H1 (cell line): ENCODE measurements at regions not wholly inside any gene's neighbourhood (a gene's known extent, or its start where the extent isn't known, plus 50 kb on each side); places are given as distances from the start of the nearest gene placed in this dataset.

Experiments used
- CTCF ChIA-PET: fragments of 300-600 bp; sonication (Branson Sonifier 250); formaldehyde crosslinking; loops from one replicate; lab custom pipeline; 2021; ENCODE audit not compliant: partially characterized antibody; lab: Charles Lee
- POLR2A ChIA-PET: fragments of 300-600 bp; sonication (Branson Sonifier 250); formaldehyde crosslinking; loops from one replicate; lab custom pipeline; 2021; ENCODE audit warnings: inconsistent platforms; ENCODE audit not compliant: partially characterized antibody; lab: Charles Lee
- DNase-seq, 2 experiments: peaks; one replicate each; pipeline versions ENCODE4 v3.0.0 to v3.0.0-alpha.2; 2010 to 2022; ENCODE audit warnings: low spot score in 2 of 2, low read depth in 1 of 2, mixed read lengths in 1 of 2
- FAIRE-seq: peaks from 2 replicates; lab custom pipeline; 2011; peaks lifted over from hg19 to GRCh38; lab: Jason Lieb, UNC
- H2AFZ ChIP-seq: 2 replicates; pipeline ENCODE4 v1.8.1; 2012; ENCODE audit warnings: low read length, inconsistent platforms
- H2AK5ac ChIP-seq: 2 replicates; pipeline ENCODE4 v1.6.1; 2013; ENCODE audit warnings: low read depth, low read length
- H2BK120ac ChIP-seq: replicated peaks from 2 replicates; pipeline ENCODE3; 2013; ENCODE audit warnings: low read depth, low read length, inconsistent platforms
- H2BK12ac ChIP-seq: 2 replicates; pipeline ENCODE4 v1.6.1; 2013; ENCODE audit warnings: low read depth, low read length
- H2BK15ac ChIP-seq: 2 replicates; pipeline ENCODE4 v1.6.1; 2013; ENCODE audit warnings: low read length
- H2BK20ac ChIP-seq: 2 replicates; pipeline ENCODE4 v1.6.1; 2013; ENCODE audit warnings: low read length
- H2BK5ac ChIP-seq: 2 replicates; pipeline ENCODE4 v1.6.1; 2013; ENCODE audit warnings: low read depth, low read length
- H3K14ac ChIP-seq: 2 replicates; pipeline ENCODE4 v1.6.1; 2013; ENCODE audit warnings: inconsistent platforms; ENCODE audit not compliant: insufficient read length
- H3K18ac ChIP-seq: 2 replicates; pipeline ENCODE4 v1.6.1; 2013; ENCODE audit warnings: low read length; ENCODE audit errors: extremely low read depth
- H3K23ac ChIP-seq: 2 replicates; pipeline ENCODE4 v1.6.1; 2013; ENCODE audit warnings: inconsistent platforms; ENCODE audit not compliant: insufficient read length
- H3K23me2 ChIP-seq: 2 replicates; pipeline ENCODE4 v1.6.1; 2013; ENCODE audit warnings: low read depth, low read length
- H3K27ac ChIP-seq: 2 replicates; pipeline ENCODE4 v1.6.1; 2011; ENCODE audit warnings: low read depth, low read length, inconsistent platforms
- H3K27me3 ChIP-seq, 4 experiments: replicated peaks in 1 of 4; 1 replicate in 1 of 4; 2 replicates in 3 of 4; pipeline versions ENCODE4 v1.6.1 to v1.8.1; 2011 to 2013; ENCODE audit warnings: low read length in 3 of 4, mild to moderate bottlenecking in 3 of 4, inconsistent platforms in 2 of 4, mixed read lengths in 2 of 4, moderate library complexity in 1 of 4; ENCODE audit not compliant: control insufficient read depth in 3 of 4, insufficient read depth in 3 of 4; ENCODE audit errors: extremely low read depth in 1 of 4
- H3K36me3 ChIP-seq, 4 experiments: 2 replicates each; pipeline versions ENCODE4 v1.6.1 to v1.8.1; 2011 to 2013; ENCODE audit warnings: mild to moderate bottlenecking in 4 of 4, low read length in 3 of 4, moderate library complexity in 2 of 4, control low read depth in 1 of 4, inconsistent platforms in 1 of 4; ENCODE audit not compliant: insufficient read depth in 4 of 4, control insufficient read depth in 2 of 4
- H3K4ac ChIP-seq: replicated peaks from 2 replicates; pipeline ENCODE3; 2013; ENCODE audit warnings: low read length, low read depth, mixed read lengths, inconsistent platforms; ENCODE audit not compliant: insufficient read length
- H3K4me1 ChIP-seq, 4 experiments: replicated peaks in 1 of 4; 1 replicate in 1 of 4; 2 replicates in 3 of 4; pipeline versions ENCODE4 v1.6.1 to v1.8.1; 2011 to 2013; ENCODE audit warnings: low read length in 3 of 4, inconsistent platforms in 2 of 4, mixed read lengths in 1 of 4; ENCODE audit not compliant: insufficient read depth in 4 of 4, control insufficient read depth in 3 of 4
- H3K4me2 ChIP-seq, 2 experiments: 2 replicates each; pipeline versions ENCODE4 v1.6.1 to v1.8.1; 2011 to 2013; ENCODE audit warnings: low read depth in 2 of 2, low read length in 2 of 2, control low read depth in 1 of 2, inconsistent platforms in 1 of 2, mild to moderate bottlenecking in 1 of 2; ENCODE audit not compliant: insufficient read depth in 1 of 2
- H3K4me3 ChIP-seq, 4 experiments: fragments of 200-600, 300-600 bp in 1 of 4; sonication (generic), shearing (Covaris generic), sonication (Bioruptor Twin) in 1 of 4; 2 replicates each; pipeline versions ENCODE4 v1.5.1 to v1.8.1; 2011 to 2016; ENCODE audit warnings: low read length in 4 of 4, low read depth in 3 of 4, control low read depth in 2 of 4, inconsistent platforms in 2 of 4, mild to moderate bottlenecking in 2 of 4, mixed read lengths in 1 of 4, moderate library complexity in 1 of 4; ENCODE audit not compliant: insufficient read depth in 2 of 4; ENCODE audit errors: extremely low read depth in 1 of 4
- H3K56ac ChIP-seq: replicated peaks from 2 replicates; pipeline ENCODE3; 2013; ENCODE audit warnings: low read depth, mild to moderate bottlenecking, mixed read lengths, low read length, inconsistent platforms; ENCODE audit not compliant: insufficient read length
- H3K79me1 ChIP-seq: 2 replicates; pipeline ENCODE4 v1.6.1; 2013; ENCODE audit warnings: low read depth, low read length, control low read depth
- H3K79me2 ChIP-seq, 2 experiments: 2 replicates each; pipeline versions ENCODE4 v1.6.1 to v1.8.1; 2012 to 2013; ENCODE audit warnings: low read length in 2 of 2, mild to moderate bottlenecking in 2 of 2, inconsistent platforms in 1 of 2; ENCODE audit not compliant: insufficient read depth in 2 of 2, control insufficient read depth in 1 of 2
- H3K9ac ChIP-seq, 4 experiments: replicated peaks in 1 of 4; 1 replicate in 1 of 4; 2 replicates in 3 of 4; pipeline versions ENCODE4 v1.6.1 to v1.8.1; 2011 to 2013; ENCODE audit warnings: low read depth in 3 of 4, low read length in 3 of 4, control low read depth in 2 of 4, mild to moderate bottlenecking in 2 of 4, moderate library complexity in 2 of 4, inconsistent platforms in 1 of 4; ENCODE audit errors: extremely low read depth in 1 of 4
- H3K9me3 ChIP-seq, 2 experiments: 2 replicates each; pipeline versions ENCODE4 v1.6.1 to v1.8.1; 2012 to 2013; ENCODE audit warnings: mild to moderate bottlenecking in 2 of 2, moderate library complexity in 2 of 2, control low read depth in 1 of 2, inconsistent platforms in 1 of 2, low read depth in 1 of 2, low read length in 1 of 2, mixed read lengths in 1 of 2; ENCODE audit not compliant: insufficient read depth in 2 of 2
- H4K20me1 ChIP-seq, 2 experiments: replicated peaks in 1 of 2; 2 replicates each; pipeline versions ENCODE3 to v1.8.1; 2011 to 2013; ENCODE audit warnings: inconsistent platforms in 2 of 2, low read length in 2 of 2, mild to moderate bottlenecking in 1 of 2; ENCODE audit not compliant: insufficient read depth in 2 of 2, control insufficient read depth in 1 of 2
- H4K5ac ChIP-seq: 2 replicates; pipeline ENCODE4 v1.6.1; 2013; ENCODE audit warnings: low read length, low read depth, mixed read lengths, inconsistent platforms; ENCODE audit not compliant: insufficient read length
- H4K8ac ChIP-seq: 2 replicates; pipeline ENCODE4 v1.8.0; 2013; ENCODE audit warnings: mild to moderate bottlenecking, moderate library complexity, low read length, inconsistent platforms; ENCODE audit not compliant: insufficient read depth; ENCODE audit errors: extremely low read depth
- H4K91ac ChIP-seq: replicated peaks from 2 replicates; pipeline ENCODE3; 2013; ENCODE audit warnings: low read length, mixed read lengths, inconsistent platforms; ENCODE audit not compliant: insufficient read length
- KDM4A ChIP-seq: IDR thresholded peaks from one replicate; pipeline ENCODE4 v1.7.1; 2012; ENCODE audit warnings: low read depth, mild to moderate bottlenecking, moderate library complexity, low read length, inconsistent platforms; ENCODE audit not compliant: severe bottlenecking
- NANOG ChIP-seq: IDR thresholded peaks from 2 replicates; pipeline ENCODE4 v1.6.1; 2011; ENCODE audit warnings: low read length, low read depth, mild to moderate bottlenecking, inconsistent platforms; ENCODE audit not compliant: insufficient read depth, poor library complexity, severe bottlenecking
- PHF8 ChIP-seq: fragments of 200-600 bp; sonication (generic); conservative IDR thresholded peaks from 2 replicates; pipeline ENCODE4 v1.7.1; 2012; ENCODE audit warnings: low read depth, mild to moderate bottlenecking, inconsistent platforms, low read length, moderate library complexity
- SUZ12 ChIP-seq: fragments of 200-600 bp; sonication (generic); IDR thresholded peaks from 2 replicates; pipeline ENCODE4 v1.6.1; 2012; ENCODE audit warnings: mild to moderate bottlenecking, inconsistent platforms, low read length, moderate library complexity, mixed read lengths
- TCF12 ChIP-seq: IDR thresholded peaks from 2 replicates; pipeline ENCODE4 v1.6.1; 2011; ENCODE audit warnings: low read depth, mild to moderate bottlenecking, low read length
- YY1 ChIP-seq: IDR thresholded peaks from 2 replicates; pipeline ENCODE4 v1.6.1; 2011; ENCODE audit warnings: low read depth, mild to moderate bottlenecking, low read length
- WGBS, 2 experiments: shearing (Covaris generic) in 1 of 2; methylation state at CpG; one replicate each; pipeline versions ENCODE4 v1.1.6 to v1.1.7; 2013 to 2015; ENCODE audit warnings: low lambda C conversion rate in 2 of 2, mixed read lengths in 2 of 2, inconsistent platforms in 1 of 2, low coverage in 1 of 2, missing lambda C conversion rate in 1 of 2; ENCODE audit not compliant: insufficient replicate concordance in 2 of 2, insufficient coverage in 1 of 2, insufficient read length in 1 of 2; ENCODE audit errors: extremely low coverage in 1 of 2, missing lambda C conversion rate in 1 of 2; 5-methylcytosine and 5-hydroxymethylcytosine counted together

DNA sequence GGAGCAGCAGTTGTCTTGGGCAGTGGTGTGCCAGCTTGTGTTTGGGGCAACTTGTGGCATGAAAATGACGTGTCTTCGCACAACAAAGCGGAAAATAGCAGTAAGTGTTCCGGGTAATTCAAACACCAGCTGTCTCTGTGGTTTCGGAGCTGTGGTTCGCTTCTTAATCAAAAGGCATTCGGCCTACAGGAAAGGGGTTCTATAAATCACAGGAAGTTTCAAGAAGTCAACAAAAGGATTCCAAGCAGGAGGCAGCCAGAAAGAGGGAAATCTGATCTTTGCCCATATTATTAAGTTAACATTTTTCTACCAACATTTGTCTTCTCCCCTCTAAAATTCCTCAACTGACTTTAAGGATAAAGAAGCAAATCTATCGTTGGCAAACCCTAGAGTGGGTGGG lies 353.4 kb downstream of the FGFR2 start:
- CTCF ChIA-PET = interaction anchor here (0.9 to 2.4 kb wide), 2 partner anchors 10 to 344 kb away, joined by 3 to 5 read pairs; no protein-coding TSS in a partner anchor
- H3K4me2 ChIP-seq = no peak overlapping the region

More for the DNA sequence above, 353.4 kb downstream of the FGFR2 start:
- no peak for FAIRE-seq
- Histone ChIP-seq H2BK15ac (no peak overlapping the region), H3K14ac (no peak overlapping the region), H3K4me1 (no peaks in the 10 kb centered on the region), H2BK12ac (no peak overlapping the region), H3K23me2 (no peaks in the 10 kb centered on the region), H2BK5ac (no peak overlapping the region), H4K20me1 (no peaks in the 10 kb centered on the region), H3K4me3 (no peak overlapping the region), H3K36me3 (no peaks in the 10 kb centered on the region), H4K91ac (no peak overlapping the region), H2BK120ac (no peak overlapping the region), H4K8ac (no peak overlapping the region), H3K27ac (no peak overlapping the region), H3K79me2 (no peaks in the 10 kb centered on the region), H3K9me3 (no peaks in the 10 kb centered on the region), H3K56ac (no peak overlapping the region)
- POLR2A ChIA-PET = no interaction called here
- TF ChIP-seq TCF12 (no peak), SUZ12 (no peak), YY1 (no peak), PHF8 (no peak), NANOG (no peak), KDM4A (no peak)
- TF ChIP-seq, all 59 proteins: peak for 0
- Histone ChIP-seq H3K18ac (no peak overlapping the region), H3K79me1 (no peaks in the 10 kb centered on the region), H3K4ac (no peak overlapping the region), H3K23ac (no peak overlapping the region), H2AFZ (no peak overlapping the region), H3K27me3 (no peaks in the 10 kb centered on the region), H4K5ac (no peak overlapping the region), H3K9ac (no peak overlapping the region), H2AK5ac (no peak overlapping the region), H2BK20ac (no peak overlapping the region)
- no peak for DNase-seq
- WGBS, 2 experiments = 94% methylated on average over 8 of the region's 8 CpGs; no CpG with 5 or more reads in 1 of the 2 experiments
